ENCODE measurements at regions not wholly inside any gene's neighbourhood (a gene's known extent, or its start where the extent isn't known, plus 50 kb on each side); places are given as distances from the start of the nearest gene placed in this dataset.

- no peak overlapping the region for H3K27ac ChIP-seq (ENCODE audit: low read depth)
- no peaks in the 10 kb centered on the region for H3K27me3 ChIP-seq (ENCODE audit: insufficient read depth)
- DNase-seq (ENCODE audit: low spot score) (peak; percentile 10), ATAC-seq (no peak; the same call in 2 of the 3 replicates)
- Mint-ChIP-seq H3K9me3 (peaks cover 4% of the 10 kb centered on the region; the same call in 2 of the 3 replicates), H3K4me3 (no peak overlapping the region), H3K4me1 (no peaks in the 10 kb centered on the region), H3K27ac (no peak overlapping the region), H3K27me3 (ENCODE audit: insufficient read depth, low read depth, poor library complexity) (peaks cover 1% of the 10 kb centered on the region), H3K36me3 (ENCODE audit: low read depth) (no peaks in the 10 kb centered on the region)
- no peaks in the 10 kb centered on the region for H3K36me3 ChIP-seq (ENCODE audit: insufficient read depth)
- no peak overlapping the region for H3K4me2 ChIP-seq
- H3K79me2 ChIP-seq (replicated peaks; ENCODE audit: insufficient read depth), result no peaks in the 10 kb centered on the region
- 0 out of 2 replicates have a peak overlapping the region, but pooled peaks have one; percentile 72 for H2AFZ ChIP-seq
- H4K20me1 ChIP-seq (replicated peaks; ENCODE audit: insufficient read depth), result no peaks in the 10 kb centered on the region
- H3K9me2 ChIP-seq (ENCODE audit: insufficient read depth), result no peaks in the 10 kb centered on the region
- TF ChIP-seq NANOG (IDR thresholded peaks at IDR 0.05; ENCODE audit: borderline replicate concordance) (no peak), CTCF (conservative IDR thresholded peaks at IDR 0.05; ENCODE audit: low read depth in 2 of 2) (peak; percentile 28 to 55; a peak in 3 of 4 replicates)
- no peaks in the 10 kb centered on the region for H3K4me1 ChIP-seq (ENCODE audit: insufficient read depth)
- no peaks in the 10 kb centered on the region for H3F3A ChIP-seq (replicated peaks; ENCODE audit: low read depth)
- H3K4me3 ChIP-seq, result no peak overlapping the region
Observed at GRCh38 chr4:175252642-175253041, 334.5 kb downstream of the ADAM29 start.

GRCh38 chr4:175253184-175253902 lies 335.2 kb downstream of the ADAM29 start:
- no peaks in the 10 kb centered on the region for H3K79me2 ChIP-seq (replicated peaks; ENCODE audit: insufficient read depth)
- peaks cover 4% of the 10 kb centered on the region; the same call in 2 of the 3 replicates for H3K9me3 Mint-ChIP-seq
- H3K27me3 Mint-ChIP-seq (ENCODE audit: insufficient read depth, low read depth, poor library complexity), result peaks cover 1% of the 10 kb centered on the region
- no peak overlapping the region for H3K4me3 ChIP-seq
- no peaks in the 10 kb centered on the region for H3K36me3 ChIP-seq (ENCODE audit: insufficient read depth)
- no peak overlapping the region for H3K4me3 Mint-ChIP-seq
- no peak overlapping the region for H3K4me2 ChIP-seq
- no peaks in the 10 kb centered on the region for H3K9me2 ChIP-seq (ENCODE audit: insufficient read depth)
- no peaks in the 10 kb centered on the region for H3K36me3 Mint-ChIP-seq (ENCODE audit: low read depth)
- DNase-seq (ENCODE audit: low spot score) (peak; percentile 28), ATAC-seq (peak; percentile 70)
- H3K27ac ChIP-seq (ENCODE audit: low read depth), result no peak overlapping the region
- no peaks in the 10 kb centered on the region for H3K27me3 ChIP-seq (ENCODE audit: insufficient read depth)
- H4K20me1 ChIP-seq (replicated peaks; ENCODE audit: insufficient read depth), result no peaks in the 10 kb centered on the region
- peak; percentile 57 to 64 for TF ChIP-seq CTCF (conservative IDR thresholded peaks at IDR 0.05; ENCODE audit: low read depth in 2 of 2)
- no peak for TF ChIP-seq JUNB (IDR thresholded peaks at IDR 0.05; ENCODE audit: unreplicated experiment)
- no peaks in the 10 kb centered on the region for H3F3A ChIP-seq (replicated peaks; ENCODE audit: low read depth)
- H3K4me1 Mint-ChIP-seq, result no peaks in the 10 kb centered on the region
- H3K4me1 ChIP-seq (ENCODE audit: insufficient read depth), result no peaks in the 10 kb centered on the region
- H2AFZ ChIP-seq, result peak overlapping the region; percentile 72
- no peak overlapping the region; the same call in 1 of the 2 replicates for H3K27ac Mint-ChIP-seq

GRCh38 chr4:175263537-175263936 lies 345.4 kb downstream of the ADAM29 start:
- H3K4me1 Mint-ChIP-seq, result peaks cover 9% of the 10 kb centered on the region; the same call in 2 of the 3 replicates
- ATAC-seq (peak; percentile 71), DNase-seq (ENCODE audit: low spot score) (peak; percentile 27)
- H3K9me2 ChIP-seq (ENCODE audit: insufficient read depth), result no peaks in the 10 kb centered on the region
- no peaks in the 10 kb centered on the region for H3K36me3 ChIP-seq (ENCODE audit: insufficient read depth)
- H3K36me3 Mint-ChIP-seq (ENCODE audit: low read depth), result no peaks in the 10 kb centered on the region
- no peak overlapping the region for H2AFZ ChIP-seq
- no peak overlapping the region for H3K4me3 Mint-ChIP-seq
- peak overlapping the region; percentile 5; the same call in 1 of the 2 replicates for H3K4me2 ChIP-seq
- H4K20me1 ChIP-seq (replicated peaks; ENCODE audit: insufficient read depth), result no peaks in the 10 kb centered on the region
- H3K27ac Mint-ChIP-seq, result no peak overlapping the region
- H3K27me3 Mint-ChIP-seq (ENCODE audit: insufficient read depth, low read depth, poor library complexity), result no peaks in the 10 kb centered on the region
- peaks cover 9% of the 10 kb centered on the region for H3K4me1 ChIP-seq (ENCODE audit: insufficient read depth)
- no peak overlapping the region for H3K4me3 ChIP-seq
- no peaks in the 10 kb centered on the region for H3K27me3 ChIP-seq (ENCODE audit: insufficient read depth)
- TF ChIP-seq ZNF114 (CRISPR knock-in tag; IDR thresholded peaks at IDR 0.05) (no peak), POLR2AphosphoS5 (IDR thresholded peaks at IDR 0.05; ENCODE audit: low read depth) (no peak), ZNF331 (CRISPR knock-in tag; IDR thresholded peaks at IDR 0.05; ENCODE audit: low read depth) (no peak)
- no peaks in the 10 kb centered on the region for H3F3A ChIP-seq (replicated peaks; ENCODE audit: low read depth)
- no peak overlapping the region for H3K27ac ChIP-seq (ENCODE audit: low read depth)
- H3K9me3 Mint-ChIP-seq, result no peaks in the 10 kb centered on the region
- no peaks in the 10 kb centered on the region for H3K79me2 ChIP-seq (replicated peaks; ENCODE audit: insufficient read depth)

All from GM23338 (cell line).